ENCODE measurements at regions not wholly inside any gene's neighbourhood (a gene's known extent, or its start where the extent isn't known, plus 50 kb on each side); places are given as distances from the start of the nearest gene placed in this dataset.

- DNase-seq: no peak
These were observed 108.8 kb upstream of the GPR149 start for GRCh38 chr3:154538566-154539360.

GRCh38 chr3:154536751-154537150, 106.8 kb upstream of the GPR149 start:
- no peak for DNase-seq

- no peak for DNase-seq
These were observed 92.1 kb upstream of the GPR149 start for GRCh38 chr3:154522036-154522602.

- no peak for DNase-seq
These were observed 87.4 kb upstream of the GPR149 start for GRCh38 chr3:154517404-154517803.

- DNase-seq: no peak
These were observed 85.9 kb upstream of the GPR149 start for GRCh38 chr3:154515921-154516320.

- no peak for DNase-seq
These were observed 80.8 kb upstream of the GPR149 start for GRCh38 chr3:154510780-154511179.

DNA sequence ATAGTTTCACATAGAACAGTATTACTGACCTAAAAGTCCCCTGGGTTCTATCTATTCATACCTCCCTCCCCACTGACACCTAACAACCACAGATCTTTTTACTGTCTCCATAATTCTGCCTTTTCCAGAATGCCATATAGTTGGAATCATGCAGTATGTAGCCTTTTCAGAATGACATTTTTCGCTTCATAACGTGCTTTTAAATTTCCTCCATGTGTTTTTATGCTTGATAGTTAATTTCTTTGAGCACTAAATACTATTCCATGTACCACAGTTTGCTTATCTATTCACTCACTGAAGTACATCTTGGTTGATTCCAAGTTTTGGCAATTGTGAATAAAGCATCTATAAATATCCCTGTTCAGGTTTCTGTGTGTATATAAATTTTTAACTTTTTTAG, 77.7 kb upstream of the GPR149 start:
- DNase-seq: no peak

DNA sequence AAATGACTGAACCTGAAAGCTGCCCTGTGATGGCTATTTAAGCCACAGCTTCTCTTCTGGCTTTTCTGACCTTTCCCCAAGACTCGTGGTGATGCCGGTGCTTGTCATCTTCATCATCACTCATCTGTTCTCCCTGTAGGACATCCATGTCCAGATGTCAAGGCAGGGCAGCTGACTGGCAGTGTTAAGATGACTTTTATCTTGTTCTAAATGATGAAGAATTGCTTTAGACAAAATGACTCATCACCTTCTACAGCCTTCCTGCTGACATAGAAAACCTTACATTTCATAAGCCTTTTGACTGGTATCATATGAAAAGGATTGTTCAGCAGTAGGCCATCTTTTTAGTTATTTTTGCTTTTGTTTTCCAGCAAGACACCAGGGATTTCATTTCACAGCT, 67.0 kb upstream of the GPR149 start:
- DNase-seq: no peak

DNA sequence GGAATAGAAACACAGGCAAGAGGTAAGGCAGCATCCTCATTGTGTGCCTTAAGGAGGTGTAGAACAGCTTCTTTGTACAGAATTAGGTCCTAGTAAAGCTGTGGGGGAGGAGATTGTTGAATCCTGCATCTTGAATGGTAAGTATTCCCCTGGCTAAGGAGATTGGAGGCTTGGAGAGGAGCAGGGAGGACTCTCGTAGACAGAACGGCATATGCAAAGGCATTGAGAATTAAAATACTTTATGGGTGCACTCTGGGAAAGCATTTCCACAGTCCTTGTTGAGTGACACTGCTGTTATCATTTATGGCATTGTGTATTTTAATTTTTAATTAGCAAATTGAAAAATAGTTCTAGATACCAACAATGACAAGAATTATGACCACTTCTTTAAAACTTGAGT, 66.5 kb upstream of the GPR149 start:
- no peak for DNase-seq

DNA sequence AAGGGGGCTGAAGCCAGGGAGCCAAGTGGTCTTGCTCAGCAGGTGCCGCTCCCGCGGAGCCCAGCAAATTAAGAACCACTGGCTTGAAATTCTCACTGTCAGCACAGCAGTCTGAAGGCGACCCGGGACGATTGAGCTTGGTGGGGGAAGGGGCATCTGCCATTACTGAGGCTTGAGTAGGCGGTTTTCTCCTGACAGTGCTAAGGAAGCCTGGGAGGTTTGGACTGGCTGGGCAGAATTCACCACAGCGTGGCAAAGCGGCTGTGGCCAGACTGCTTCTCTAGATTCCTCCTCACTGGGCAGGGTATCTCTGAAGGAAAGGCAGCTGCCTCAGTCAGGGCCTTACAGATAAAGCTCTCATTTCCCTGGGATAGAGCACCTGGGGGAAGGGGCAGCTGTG, 57.0 kb upstream of the GPR149 start:
- DNase-seq: no peak

DNA sequence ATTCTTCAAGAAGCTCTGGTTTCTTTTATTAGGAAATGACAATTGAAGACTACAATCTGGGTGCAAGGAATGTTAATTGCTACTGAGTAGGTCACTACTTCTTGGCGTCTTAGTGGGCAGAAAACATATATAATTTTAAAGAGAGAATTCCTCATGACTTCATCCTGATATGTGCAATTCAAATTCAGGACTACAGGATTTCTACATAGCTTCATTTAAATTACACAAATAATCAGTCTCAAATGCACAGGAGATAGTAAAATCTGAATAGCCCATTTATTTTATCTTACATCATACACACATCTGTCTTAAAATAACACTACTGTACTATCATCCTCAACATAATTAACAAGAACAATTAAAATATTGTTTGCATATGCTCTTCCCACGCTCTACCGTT, 52.5 kb upstream of the GPR149 start:
- no peak for DNase-seq

GRCh38 chr3:154480033-154480432, 50.0 kb upstream of the GPR149 start:
- no peak for DNase-seq

Data from COR-L47 (cell line).